H9 (cell line): ENCODE measurements at regions not wholly inside any gene's neighbourhood (a gene's known extent, or its start where the extent isn't known, plus 50 kb on each side); places are given as distances from the start of the nearest gene placed in this dataset.

Source experiments
- DNase-seq: peaks from one replicate; pipeline ENCODE4 v3.0.0-alpha.2; 2017
- H2AFZ ChIP-seq: one replicate; pipeline ENCODE4 v1.6.1; 2013; ENCODE audit warnings: mild to moderate bottlenecking, low read length, control low read depth, moderate library complexity
- H2AK5ac ChIP-seq: 2 replicates; pipeline ENCODE4 v1.6.1; 2013; ENCODE audit warnings: low read length, control low read depth, mixed read lengths; ENCODE audit not compliant: insufficient read length
- H2BK120ac ChIP-seq: one replicate; pipeline ENCODE4 v1.6.1; 2013; ENCODE audit warnings: low read depth, mild to moderate bottlenecking, low read length, control low read depth, inconsistent platforms; ENCODE audit not compliant: poor library complexity, severe bottlenecking
- H2BK12ac ChIP-seq: 2 replicates; pipeline ENCODE4 v1.6.1; 2013; ENCODE audit warnings: low read length, control low read depth, mixed read lengths, low read depth; ENCODE audit not compliant: insufficient read length
- H2BK15ac ChIP-seq: 2 replicates; pipeline ENCODE4 v1.6.1; 2013; ENCODE audit warnings: low read depth, low read length, control low read depth
- H2BK20ac ChIP-seq: one replicate; pipeline ENCODE4 v1.6.1; 2013; ENCODE audit warnings: low read depth, mild to moderate bottlenecking, low read length, control low read depth, inconsistent platforms; ENCODE audit not compliant: poor library complexity, severe bottlenecking
- H2BK5ac ChIP-seq: 2 replicates; pipeline ENCODE4 v1.6.1; 2013; ENCODE audit warnings: low read length, control low read depth, mixed read lengths; ENCODE audit not compliant: insufficient read length
- H3K14ac ChIP-seq: 2 replicates; pipeline ENCODE4 v1.6.1; 2013; ENCODE audit warnings: low read length, control low read depth; ENCODE audit not compliant: insufficient read depth
- H3K18ac ChIP-seq: 2 replicates; pipeline ENCODE4 v1.6.1; 2013; ENCODE audit warnings: low read depth, mild to moderate bottlenecking, mixed read lengths, low read length, control low read depth; ENCODE audit not compliant: insufficient read length
- H3K23ac ChIP-seq: 2 replicates; pipeline ENCODE4 v1.6.1; 2013; ENCODE audit warnings: low read length, control low read depth, mixed read lengths, low read depth; ENCODE audit not compliant: insufficient read length
- H3K23me2 ChIP-seq: 2 replicates; pipeline ENCODE4 v1.6.1; 2013; ENCODE audit warnings: low read depth, mild to moderate bottlenecking, mixed read lengths, low read length, control low read depth; ENCODE audit not compliant: insufficient read length, poor library complexity, severe bottlenecking
- H3K27ac ChIP-seq: 2 replicates; pipeline ENCODE4 v1.5.1; 2013; ENCODE audit warnings: low read length, control low read depth, mixed read lengths, low read depth; ENCODE audit not compliant: insufficient read length
- H3K27me3 ChIP-seq: 2 replicates; pipeline ENCODE4 v1.6.1; 2013; ENCODE audit warnings: low read length, control low read depth, inconsistent platforms; ENCODE audit not compliant: insufficient read depth
- H3K4ac ChIP-seq: 2 replicates; pipeline ENCODE4 v1.6.1; 2013; ENCODE audit warnings: low read depth, mild to moderate bottlenecking, control low read depth, inconsistent platforms, low read length, moderate library complexity
- H3K4me1 ChIP-seq: 2 replicates; pipeline ENCODE4 v1.6.1; 2013; ENCODE audit warnings: low read length, control low read depth, inconsistent platforms; ENCODE audit not compliant: insufficient read depth
- H3K4me2 ChIP-seq: 2 replicates; pipeline ENCODE4 v1.6.1; 2013; ENCODE audit warnings: low read length, control low read depth, mixed read lengths; ENCODE audit not compliant: insufficient read length, insufficient read depth
- H3K56ac ChIP-seq: 2 replicates; pipeline ENCODE4 v1.6.1; 2013; ENCODE audit warnings: low read depth, mild to moderate bottlenecking, mixed read lengths, low read length, control low read depth; ENCODE audit not compliant: insufficient read length
- H3K79me1 ChIP-seq: 2 replicates; pipeline ENCODE4 v1.6.1; 2013; ENCODE audit warnings: low read depth, mild to moderate bottlenecking, moderate library complexity, low read length, control low read depth, inconsistent platforms; ENCODE audit not compliant: insufficient read depth, poor library complexity, severe bottlenecking
- H3K79me2 ChIP-seq: 2 replicates; pipeline ENCODE4 v1.6.1; 2013; ENCODE audit warnings: low read length, control low read depth, inconsistent platforms; ENCODE audit not compliant: insufficient read depth
- H3K9ac ChIP-seq: 2 replicates; pipeline ENCODE4 v1.6.1; 2013; ENCODE audit warnings: low read length, control low read depth, mixed read lengths; ENCODE audit not compliant: insufficient read length; ENCODE audit errors: extremely low read depth
- H3K9me3 ChIP-seq: one replicate; pipeline ENCODE4 v1.6.1; 2013; ENCODE audit warnings: low read depth, low read length, inconsistent platforms; ENCODE audit not compliant: control insufficient read depth
- H3T11ph ChIP-seq: one replicate; pipeline ENCODE4 v1.6.1; 2013; ENCODE audit warnings: mild to moderate bottlenecking, low read length, control low read depth, inconsistent platforms
- H4K20me1 ChIP-seq: one replicate; pipeline ENCODE4 v1.6.1; 2013; ENCODE audit not compliant: control insufficient read depth, insufficient read length, insufficient read depth
- H4K5ac ChIP-seq: 2 replicates; pipeline ENCODE4 v1.6.1; 2013; ENCODE audit warnings: low read depth, mild to moderate bottlenecking, mixed read lengths, low read length, control low read depth; ENCODE audit not compliant: insufficient read length
- H4K8ac ChIP-seq: replicated peaks from 2 replicates; pipeline ENCODE4 v1.6.1; 2013; ENCODE audit warnings: low read length, control low read depth, mixed read lengths, low read depth; ENCODE audit not compliant: insufficient read length
- H4K91ac ChIP-seq: 2 replicates; pipeline ENCODE4 v1.6.1; 2013; ENCODE audit warnings: low read depth, mild to moderate bottlenecking, moderate library complexity, mixed read lengths, low read length, control low read depth; ENCODE audit not compliant: insufficient read length
- H3K27ac Mint-ChIP-seq, 3 experiments: 2 replicates in 2 of 3; 3 replicates in 1 of 3; pipeline ENCODE4 v1.8.0; 2020 to 2021; ENCODE audit warnings: mixed read lengths in 3 of 3, mild to moderate bottlenecking in 1 of 3, moderate library complexity in 1 of 3
- H3K27me3 Mint-ChIP-seq: 2 replicates; pipeline ENCODE4 v1.8.0; 2021; ENCODE audit warnings: low read depth, mild to moderate bottlenecking, moderate library complexity, mixed read lengths
- H3K36me3 Mint-ChIP-seq, 3 experiments: 2 replicates in 2 of 3; 3 replicates in 1 of 3; pipeline ENCODE4 v1.8.0; 2020 to 2021; ENCODE audit warnings: low read depth in 3 of 3, mixed read lengths in 3 of 3; ENCODE audit not compliant: insufficient read depth in 1 of 3
- H3K4me1 Mint-ChIP-seq, 2 experiments: 2 replicates each; pipeline ENCODE4 v1.8.0; 2020; ENCODE audit warnings: mixed read lengths in 2 of 2
- H3K4me3 Mint-ChIP-seq, 2 experiments: 2 replicates in 1 of 2; 3 replicates in 1 of 2; pipeline ENCODE4 v1.8.0; 2020 to 2021; ENCODE audit warnings: mild to moderate bottlenecking in 2 of 2, mixed read lengths in 2 of 2, moderate library complexity in 1 of 2
- H3K9me3 Mint-ChIP-seq, 2 experiments: 2 replicates in 1 of 2; 3 replicates in 1 of 2; pipeline ENCODE4 v1.8.0; 2020; ENCODE audit warnings: mild to moderate bottlenecking in 2 of 2, mixed read lengths in 2 of 2, moderate library complexity in 1 of 2
- CTCF ChIP-seq: fragments of 200-600 bp; sonication (generic); conservative IDR thresholded peaks from 3 replicates; pipeline ENCODE4 v1.8.0; 2021; ENCODE audit warnings: antibody characterized with exemption, mild to moderate bottlenecking
- WGBS: extraction: QIAGEN DNeasy Blood & Tissue Kit; methylation state at CpG from one replicate; pipeline ENCODE4 v1.1.7; 2013; ENCODE audit warnings: missing lambda C conversion rate, low lambda C conversion rate, mixed read lengths; ENCODE audit not compliant: insufficient read length; ENCODE audit errors: extremely low coverage; 5-methylcytosine and 5-hydroxymethylcytosine counted together

DNA sequence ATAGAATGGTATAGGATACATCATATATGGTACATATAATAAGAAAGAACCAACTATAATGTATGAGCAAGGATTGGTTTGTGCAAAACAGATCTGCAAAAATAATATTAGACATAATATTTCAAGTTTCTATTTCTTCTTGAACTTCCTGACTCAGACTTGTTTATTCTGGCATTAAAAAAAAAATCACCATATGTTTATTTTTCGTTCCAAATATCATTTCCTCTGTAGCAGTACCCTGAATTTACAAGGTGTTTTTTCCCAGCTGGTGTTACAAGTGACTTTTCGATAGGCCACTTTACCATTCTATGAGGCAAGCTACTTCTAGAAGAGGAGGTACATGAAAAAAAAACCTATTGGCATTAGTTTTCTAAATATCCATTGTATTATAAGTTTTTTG is 785.0 kb downstream of the PDCD6IP start:
- H3K4me1 Mint-ChIP-seq, result no peaks in the 10 kb centered on the region
- no peak overlapping the region for H3K9ac ChIP-seq
- H3T11ph ChIP-seq, result no peak overlapping the region
- no peak overlapping the region for H3K27ac ChIP-seq
- WGBS, result no CpG with 5 or more reads among the region's 2 CpGs
- no peak overlapping the region for H3K27ac Mint-ChIP-seq
- no peak overlapping the region for H2AK5ac ChIP-seq
- peaks cover 0 to 18% (median 8%) of the 10 kb centered on the region in 3 experiments; a peak in 4 of 7 replicates for H3K36me3 Mint-ChIP-seq
- TF ChIP-seq CTCF, result no peak
- no peaks in the 10 kb centered on the region for H3K9me3 ChIP-seq
- no peak overlapping the region for H3K18ac ChIP-seq
- H3K9me3 Mint-ChIP-seq, result peaks cover 19 to 24% of the 10 kb centered on the region in 2 experiments
- no peak for DNase-seq
- H4K91ac ChIP-seq, result no peak overlapping the region
- H3K4ac ChIP-seq, result no peak overlapping the region
- no peak overlapping the region for H2BK12ac ChIP-seq
- no peaks in the 10 kb centered on the region for H4K20me1 ChIP-seq
- H3K79me1 ChIP-seq, result no peaks in the 10 kb centered on the region
- H3K23me2 ChIP-seq, result no peaks in the 10 kb centered on the region
- H3K4me2 ChIP-seq, result no peak overlapping the region
- H2BK15ac ChIP-seq, result no peak overlapping the region
- no peak overlapping the region for H3K56ac ChIP-seq
- H3K4me1 ChIP-seq, result no peaks in the 10 kb centered on the region
- no peak overlapping the region for H2AFZ ChIP-seq
- H3K27me3 ChIP-seq, result no peaks in the 10 kb centered on the region
- H2BK20ac ChIP-seq, result no peak overlapping the region
- no peak overlapping the region for H3K23ac ChIP-seq
- H3K79me2 ChIP-seq, result no peaks in the 10 kb centered on the region
- no peak overlapping the region for H4K5ac ChIP-seq
- H2BK5ac ChIP-seq, result no peak overlapping the region
- H2BK120ac ChIP-seq, result no peak overlapping the region
- no peak overlapping the region for H4K8ac ChIP-seq
- no peaks in the 10 kb centered on the region for H3K27me3 Mint-ChIP-seq
- no peak overlapping the region for H3K4me3 Mint-ChIP-seq
- H3K14ac ChIP-seq, result no peak overlapping the region
